ENCODE measurements at regions not wholly inside any gene's neighbourhood (a gene's known extent, or its start where the extent isn't known, plus 50 kb on each side); places are given as distances from the start of the nearest gene placed in this dataset.

GRCh38 chr7:49371771-49372170 lies 401.7 kb upstream of the VWC2 start:
- DNase-seq (ENCODE audit: low read depth), result no peak
- no peak overlapping the region for H3K4me3 ChIP-seq (ENCODE audit: low read depth, low read length)
- TF ChIP-seq CTCF (IDR thresholded peaks at IDR 0.05; ENCODE audit: insufficient read depth, low read depth, low read length, missing control alignments), result no peak

GRCh38 chr7:49376817-49377375 lies 396.5 kb upstream of the VWC2 start:
- DNase-seq (ENCODE audit: low read depth), result no peak
- no peak for TF ChIP-seq CTCF (IDR thresholded peaks at IDR 0.05; ENCODE audit: insufficient read depth, low read depth, low read length, missing control alignments)
- no peak overlapping the region for H3K4me3 ChIP-seq (ENCODE audit: low read depth, low read length)

DNA sequence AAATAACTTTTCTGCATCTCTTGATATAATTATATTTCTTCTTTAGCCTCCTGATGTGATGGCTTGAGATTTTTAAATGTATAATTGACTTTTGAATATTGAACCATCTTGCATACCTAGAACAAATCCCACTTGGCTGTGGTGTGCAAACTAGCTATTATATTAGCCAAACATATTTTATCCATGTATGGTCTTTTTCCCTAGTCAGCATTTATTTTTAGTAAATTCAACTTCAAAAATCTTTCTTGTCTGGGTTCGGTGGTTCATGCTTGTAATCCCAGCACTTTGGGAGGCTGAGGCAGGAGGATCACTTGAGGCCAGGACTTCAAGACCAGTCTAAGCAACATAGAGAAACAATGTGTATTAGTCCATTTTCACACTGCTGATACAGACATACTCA lies 386.6 kb upstream of the VWC2 start:
- no peak for DNase-seq (ENCODE audit: low read depth)
- no peak for TF ChIP-seq CTCF (IDR thresholded peaks at IDR 0.05; ENCODE audit: insufficient read depth, low read depth, low read length, missing control alignments)
- H3K4me3 ChIP-seq (ENCODE audit: low read depth, low read length), result no peak overlapping the region

DNA sequence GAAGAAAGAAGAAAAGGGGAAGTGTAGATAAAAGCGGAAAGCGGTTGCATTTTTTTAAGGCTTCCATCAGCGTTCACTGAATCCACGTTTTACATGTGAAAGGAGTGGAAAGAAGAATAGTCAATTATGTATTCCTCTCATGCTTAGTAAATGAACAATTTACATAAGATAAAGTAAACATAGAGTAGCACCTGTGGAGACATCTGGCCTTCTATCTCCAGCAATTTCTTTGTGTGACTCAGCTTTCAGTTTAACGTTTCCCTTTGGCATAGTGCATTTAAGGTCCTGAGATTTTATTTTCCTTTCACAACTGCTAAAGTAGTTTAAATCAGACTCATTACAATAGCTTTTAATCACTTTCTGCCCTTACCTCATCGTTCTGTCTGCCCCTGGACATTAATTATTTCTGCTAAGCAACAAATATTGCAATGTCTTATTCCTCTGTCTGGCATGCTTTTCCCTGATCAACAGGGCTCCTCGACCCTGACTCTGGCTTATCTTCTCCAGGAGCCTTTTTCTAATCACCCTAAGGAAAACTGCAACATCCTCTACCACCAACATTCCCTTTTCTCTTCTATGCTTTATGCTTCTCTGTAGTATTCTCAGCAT lies 383.5 kb upstream of the VWC2 start:
- no peak overlapping the region for H3K4me3 ChIP-seq (ENCODE audit: low read depth, low read length)
- no peak for DNase-seq (ENCODE audit: low read depth)
- TF ChIP-seq CTCF (IDR thresholded peaks at IDR 0.05; ENCODE audit: insufficient read depth, low read depth, low read length, missing control alignments), result no peak

GRCh38 chr7:49396229-49396628 lies 377.2 kb upstream of the VWC2 start:
- no peak overlapping the region for H3K4me3 ChIP-seq (ENCODE audit: low read depth, low read length)
- no peak for TF ChIP-seq CTCF (IDR thresholded peaks at IDR 0.05; ENCODE audit: insufficient read depth, low read depth, low read length, missing control alignments)
- no peak for DNase-seq (ENCODE audit: low read depth)

- H3K4me3 ChIP-seq (ENCODE audit: low read depth, low read length), result no peak overlapping the region
- TF ChIP-seq CTCF (IDR thresholded peaks at IDR 0.05; ENCODE audit: insufficient read depth, low read depth, low read length, missing control alignments), result no peak
- DNase-seq (ENCODE audit: low read depth), result no peak
Observed at GRCh38 chr7:49397750-49398149, 375.7 kb upstream of the VWC2 start.

DNA sequence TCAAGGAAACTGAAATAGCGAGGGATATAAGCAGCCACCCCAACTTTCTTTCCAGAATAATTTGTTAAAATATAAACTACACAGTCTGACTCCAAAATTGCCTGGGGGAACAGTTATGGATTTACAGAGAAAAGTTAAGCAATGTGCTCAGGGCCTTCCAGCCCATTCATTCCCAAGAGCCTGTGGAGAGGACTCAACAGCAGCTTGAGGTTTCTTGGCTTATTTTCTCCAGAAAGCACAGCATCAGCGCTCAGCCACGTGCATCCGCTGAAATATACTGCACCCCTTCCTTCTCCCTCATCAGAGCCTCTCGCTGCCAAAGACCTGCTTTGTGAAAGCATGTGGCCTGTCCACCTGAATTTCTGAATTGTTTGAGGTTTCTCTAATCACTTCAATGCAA lies 375.2 kb upstream of the VWC2 start:
- DNase-seq (ENCODE audit: low read depth), result no peak
- no peak overlapping the region for H3K4me3 ChIP-seq (ENCODE audit: low read depth, low read length)
- no peak for TF ChIP-seq CTCF (IDR thresholded peaks at IDR 0.05; ENCODE audit: insufficient read depth, low read depth, low read length, missing control alignments)

Measured in GM12865 (cell line).